RWPE1 (cell line): ENCODE measurements at regions not wholly inside any gene's neighbourhood (a gene's known extent, or its start where the extent isn't known, plus 50 kb on each side); places are given as distances from the start of the nearest gene placed in this dataset.
"Not testable (repeated sequence)": the region's sequence is repeated elsewhere in the genome, so short reads cannot be mapped to it uniquely, and the experiment has no call there.

Experiments used
- CTCF ChIA-PET: fragments of 350-600 bp; sonication (Branson Sonifier 250); formaldehyde crosslinking; extraction: SDS; loops from one replicate; lab custom pipeline; 2021; lab: Yijun Ruan, JAX
- POLR2A ChIA-PET: fragments of 400-600 bp; formaldehyde crosslinking; extraction: SDS; loops from one replicate; lab custom pipeline; 2020; ENCODE audit warnings: antibody characterized with exemption; ENCODE audit not compliant: low non-redundant PET; lab: Yijun Ruan, JAX
- DNase-seq: peaks from one replicate; pipeline ENCODE4 v3.0.0; 2012; ENCODE audit warnings: low spot score
- H3K27ac ChIP-seq: fragments of 450-650 bp; 2 replicates; pipeline ENCODE4 v1.5.1; 2017
- TF ChIP-seq, protein P1 (sequence below): fragments of 450-650 bp; conservative IDR thresholded peaks from 2 replicates; pipeline ENCODE4 v1.5.1; 2017; ENCODE audit warnings: low read depth, mild to moderate bottlenecking

DNA sequence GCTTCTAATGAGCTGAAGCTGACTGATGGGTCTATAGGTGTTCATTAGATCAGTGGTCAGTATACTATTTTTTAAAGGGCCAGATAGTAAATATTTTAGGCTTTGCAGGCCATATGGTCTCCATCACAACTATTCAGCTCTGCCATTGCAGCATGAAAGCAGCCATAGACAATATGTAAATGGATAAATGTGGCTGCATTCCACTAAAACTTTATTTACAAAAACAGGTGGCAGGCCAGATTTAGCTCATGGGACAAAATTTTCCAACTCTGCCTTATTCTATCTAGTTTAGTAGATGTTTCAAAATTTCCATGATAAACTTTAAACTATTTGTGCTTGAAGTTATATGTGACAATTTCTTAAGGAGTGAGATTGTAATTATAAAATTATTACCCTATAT lies 339.3 kb downstream of the ABCC12 start:
- TF ChIP-seq, protein P1, sequence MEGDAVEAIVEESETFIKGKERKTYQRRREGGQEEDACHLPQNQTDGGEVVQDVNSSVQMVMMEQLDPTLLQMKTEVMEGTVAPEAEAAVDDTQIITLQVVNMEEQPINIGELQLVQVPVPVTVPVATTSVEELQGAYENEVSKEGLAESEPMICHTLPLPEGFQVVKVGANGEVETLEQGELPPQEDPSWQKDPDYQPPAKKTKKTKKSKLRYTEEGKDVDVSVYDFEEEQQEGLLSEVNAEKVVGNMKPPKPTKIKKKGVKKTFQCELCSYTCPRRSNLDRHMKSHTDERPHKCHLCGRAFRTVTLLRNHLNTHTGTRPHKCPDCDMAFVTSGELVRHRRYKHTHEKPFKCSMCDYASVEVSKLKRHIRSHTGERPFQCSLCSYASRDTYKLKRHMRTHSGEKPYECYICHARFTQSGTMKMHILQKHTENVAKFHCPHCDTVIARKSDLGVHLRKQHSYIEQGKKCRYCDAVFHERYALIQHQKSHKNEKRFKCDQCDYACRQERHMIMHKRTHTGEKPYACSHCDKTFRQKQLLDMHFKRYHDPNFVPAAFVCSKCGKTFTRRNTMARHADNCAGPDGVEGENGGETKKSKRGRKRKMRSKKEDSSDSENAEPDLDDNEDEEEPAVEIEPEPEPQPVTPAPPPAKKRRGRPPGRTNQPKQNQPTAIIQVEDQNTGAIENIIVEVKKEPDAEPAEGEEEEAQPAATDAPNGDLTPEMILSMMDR: no peak
- POLR2A ChIA-PET: no interaction called here
- no peak overlapping the region for H3K27ac ChIP-seq
- DNase-seq: no peak
- CTCF ChIA-PET: no interaction called here

DNA sequence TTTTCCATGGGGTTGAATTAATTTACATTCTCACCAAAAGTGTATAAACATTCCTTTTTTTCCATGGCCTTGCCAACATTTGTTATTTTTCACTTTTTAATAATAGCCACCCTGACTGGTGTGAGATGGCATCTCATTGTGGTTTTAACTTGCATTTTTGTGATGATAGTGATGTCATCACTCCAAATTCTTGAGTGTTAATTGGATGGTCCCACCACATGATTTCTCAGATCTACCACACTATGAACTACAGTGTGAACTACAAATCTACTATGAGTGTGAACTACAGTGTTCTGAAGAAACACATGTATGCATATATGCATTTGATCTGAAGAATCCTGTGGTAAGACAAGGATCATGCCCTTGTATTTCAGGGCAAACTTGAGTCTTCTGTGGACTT lies 340.1 kb downstream of the ABCC12 start:
- POLR2A ChIA-PET: no interaction called here
- H3K27ac ChIP-seq: no peak overlapping the region
- TF ChIP-seq, protein P1: no peak
- CTCF ChIA-PET: interaction anchor here (0.6 kb wide), 1 partner anchor 242 kb away, joined by 3 read pairs; no protein-coding TSS in a partner anchor
- no peak for DNase-seq

DNA sequence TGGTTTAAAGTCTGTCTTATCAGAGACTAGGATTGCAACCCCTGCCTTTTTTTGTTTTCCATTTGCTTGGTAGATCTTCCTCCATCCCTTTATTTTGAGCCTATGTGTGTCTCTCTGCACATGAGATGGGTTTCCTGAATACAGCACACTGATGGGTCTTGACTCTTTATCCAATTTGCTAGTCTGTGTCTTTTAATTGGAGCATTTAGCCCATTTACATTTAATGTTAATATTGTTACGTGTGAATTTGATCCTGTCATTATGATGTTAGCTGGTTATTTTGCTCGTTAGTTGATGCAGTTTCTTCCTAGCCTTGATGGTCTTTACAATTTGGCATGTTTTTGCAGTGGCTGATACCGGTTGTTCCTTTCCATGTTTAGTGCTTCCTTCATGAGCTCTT lies 344.0 kb downstream of the ABCC12 start:
- CTCF ChIA-PET, POLR2A ChIA-PET, H3K27ac ChIP-seq, DNase-seq: not testable (repeated sequence)

DNA sequence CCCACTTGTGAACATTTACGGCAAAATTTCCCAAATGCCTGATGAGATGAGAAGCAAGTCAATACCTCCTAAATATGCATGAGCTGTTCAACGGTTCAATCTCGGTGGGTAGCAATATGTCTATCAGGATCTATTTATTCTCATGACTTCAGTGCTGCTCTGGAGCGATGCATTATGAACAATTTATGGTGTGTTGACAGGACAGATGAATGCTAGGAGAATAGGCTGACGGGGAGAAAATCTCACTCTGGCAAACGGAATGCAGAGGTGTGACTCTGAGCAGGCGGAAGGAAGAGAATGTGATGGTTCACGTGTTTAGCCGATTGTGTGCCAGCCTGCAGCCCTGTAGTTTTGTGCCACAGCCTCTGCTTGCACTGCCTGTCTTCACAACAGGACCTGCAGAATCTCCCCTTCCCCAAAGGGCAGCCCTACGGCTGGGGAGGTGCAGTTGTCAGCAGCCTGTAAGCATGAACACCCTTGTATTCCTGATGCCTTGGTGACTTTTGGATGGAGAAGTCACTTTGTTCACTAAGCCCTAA lies 345.2 kb downstream of the PHKB start:
- ChIA-PET POLR2A (no interaction called here), CTCF (no interaction called here)
- TF ChIP-seq, protein P1: no peak
- no peak for DNase-seq
- H3K27ac ChIP-seq: no peak overlapping the region

DNA sequence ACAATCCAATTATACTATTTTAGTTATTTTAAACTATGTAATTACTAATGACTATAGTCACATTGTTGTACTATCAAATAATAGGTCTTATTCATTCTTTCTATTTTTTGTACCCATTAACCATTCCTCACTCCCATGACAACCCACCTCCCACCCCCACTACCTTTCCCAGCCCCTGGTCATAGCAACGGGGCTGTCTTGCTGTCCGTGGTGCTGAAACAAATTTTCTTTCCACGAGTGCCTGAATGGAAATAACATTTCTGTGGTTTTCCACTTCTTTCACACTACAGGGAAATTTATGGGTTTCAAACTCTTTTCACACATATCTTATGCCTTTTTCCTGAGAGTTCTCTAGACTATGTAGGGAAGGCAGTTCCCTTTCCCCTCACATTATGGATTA lies 326.6 kb downstream of the PHKB start:
- DNase-seq: no peak
- TF ChIP-seq, protein P1: no peak
- POLR2A ChIA-PET: no interaction called here
- H3K27ac ChIP-seq: no peak overlapping the region
- CTCF ChIA-PET: no interaction called here

DNA sequence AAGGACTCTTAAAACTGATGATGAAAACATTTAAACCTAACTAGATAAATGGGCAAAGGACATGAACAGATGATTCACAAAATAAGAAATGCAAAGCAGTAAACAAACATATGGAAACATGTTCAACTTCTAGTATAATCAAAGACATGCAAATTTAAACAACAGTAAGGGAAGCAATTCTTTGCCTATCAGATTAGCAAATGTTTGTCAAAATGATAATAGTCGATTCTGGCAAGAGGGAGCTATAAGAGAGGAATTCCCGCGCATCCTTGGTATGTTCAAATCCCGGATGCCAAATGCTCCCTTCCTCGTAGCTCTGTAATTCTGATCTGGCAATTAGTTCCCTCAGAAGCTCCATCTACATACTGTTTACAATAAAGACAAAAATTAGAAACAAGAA lies 320.5 kb downstream of the PHKB start:
- ChIA-PET CTCF (no interaction called here), POLR2A (no interaction called here)
- TF ChIP-seq, protein P1: no peak
- DNase-seq: no peak
- no peak overlapping the region for H3K27ac ChIP-seq

DNA sequence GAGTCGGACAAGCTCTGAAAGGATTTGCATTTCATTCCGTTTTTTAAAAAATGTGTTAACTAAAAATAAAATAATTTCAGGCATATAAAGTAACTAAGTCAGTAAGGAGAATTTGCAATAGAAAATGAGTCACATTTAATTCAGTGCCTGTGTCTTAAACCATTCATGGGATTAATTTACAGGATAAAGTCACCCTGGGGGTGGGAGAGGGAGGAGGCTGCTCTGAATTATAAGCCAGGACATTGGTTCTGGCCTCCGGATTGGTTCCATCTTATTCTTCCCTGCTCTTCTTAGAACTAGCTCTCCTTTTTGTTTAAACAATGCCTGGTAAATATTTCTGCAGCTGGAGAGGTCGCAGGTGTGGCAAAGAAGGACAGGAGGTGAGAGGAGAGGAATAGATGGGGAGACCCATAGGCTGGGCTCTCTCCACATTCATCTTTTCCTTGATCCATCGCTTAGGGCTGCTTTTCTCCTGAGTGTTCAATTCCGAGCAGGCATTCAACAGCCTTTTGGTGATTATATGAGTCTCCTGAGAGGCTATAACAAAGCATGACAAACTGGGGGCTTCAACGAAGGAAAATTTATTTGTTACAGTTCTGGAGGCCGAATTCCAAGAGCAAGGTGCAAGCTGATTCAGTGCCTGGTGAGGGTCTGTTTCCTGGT lies 319.2 kb downstream of the PHKB start:
- H3K27ac ChIP-seq: no peak overlapping the region
- TF ChIP-seq, protein P1: no peak
- ChIA-PET CTCF (no interaction called here), POLR2A (no interaction called here)
- no peak for DNase-seq
